ENCODE measurements at regions not wholly inside any gene's neighbourhood (a gene's known extent, or its start where the extent isn't known, plus 50 kb on each side); places are given as distances from the start of the nearest gene placed in this dataset.
A peak's percentile ranks its signal among the peaks of the same experiment; 100 is the strongest.
"Not testable (repeated sequence)": the region's sequence is repeated elsewhere in the genome, so short reads cannot be mapped to it uniquely, and the experiment has no call there.

GRCh38 chr7:138246428-138246827 is 170.2 kb downstream of the AKR1D1 start:
- H3K27ac ChIP-seq = no peak overlapping the region; the same call in 1 of the 2 replicates
- no peak for TF ChIP-seq CTCF (conservative IDR thresholded peaks at IDR 0.05)

- H3K27ac ChIP-seq = peak overlapping the region; percentile 6; the same call in 1 of the 2 replicates
- TF ChIP-seq CTCF (conservative IDR thresholded peaks at IDR 0.05) = no peak
Observed at GRCh38 chr7:138247081-138247480, 170.8 kb downstream of the AKR1D1 start.

GRCh38 chr7:138247568-138248333 is 171.5 kb downstream of the AKR1D1 start:
- H3K27ac ChIP-seq = peak overlapping the region; percentile 6; the same call in 1 of the 2 replicates
- TF ChIP-seq CTCF (conservative IDR thresholded peaks at IDR 0.05) = no peak

- no peak overlapping the region for H3K27ac ChIP-seq
- no peak for TF ChIP-seq CTCF (conservative IDR thresholded peaks at IDR 0.05)
Observed at GRCh38 chr7:138248609-138249008, 172.3 kb downstream of the AKR1D1 start.

GRCh38 chr7:138249975-138250374 is 173.7 kb downstream of the AKR1D1 start:
- H3K27ac ChIP-seq = no peak overlapping the region
- no peak for TF ChIP-seq CTCF (conservative IDR thresholded peaks at IDR 0.05)

GRCh38 chr7:138252666-138253065 is 176.4 kb downstream of the AKR1D1 start:
- H3K27ac ChIP-seq = not testable (repeated sequence)

- no peak for TF ChIP-seq CTCF (conservative IDR thresholded peaks at IDR 0.05)
- H3K27ac ChIP-seq = no peak overlapping the region
Observed at GRCh38 chr7:138254444-138254843, 178.2 kb downstream of the AKR1D1 start.

- no peak for TF ChIP-seq CTCF (conservative IDR thresholded peaks at IDR 0.05)
- no peak overlapping the region for H3K27ac ChIP-seq
Observed at GRCh38 chr7:138257459-138258196, 181.4 kb downstream of the AKR1D1 start.
